ENCODE measurements at regions not wholly inside any gene's neighbourhood (a gene's known extent, or its start where the extent isn't known, plus 50 kb on each side); places are given as distances from the start of the nearest gene placed in this dataset.

DNA sequence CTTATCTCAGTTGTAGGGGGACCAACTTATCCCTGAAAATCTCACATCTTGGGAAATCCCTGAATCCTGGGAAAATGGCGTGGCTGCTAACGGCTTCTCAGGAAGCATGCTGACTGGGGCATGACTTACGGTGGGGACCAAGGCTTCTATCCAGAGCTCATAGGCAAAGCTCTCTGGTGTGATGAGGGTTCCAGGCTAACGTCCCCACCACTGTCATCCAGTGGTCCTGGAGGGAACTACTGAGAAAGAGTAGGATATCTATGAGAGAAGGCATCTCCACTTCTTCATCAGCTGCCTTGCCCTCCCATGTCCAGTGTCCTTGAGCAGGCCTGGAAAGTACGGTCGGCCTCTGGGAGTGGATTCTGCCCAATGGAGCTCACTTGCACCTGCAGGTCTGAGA lies 210.4 kb upstream of the B3GAT1 start:
- no peak for DNase-seq (ENCODE audit: low read depth)

DNA sequence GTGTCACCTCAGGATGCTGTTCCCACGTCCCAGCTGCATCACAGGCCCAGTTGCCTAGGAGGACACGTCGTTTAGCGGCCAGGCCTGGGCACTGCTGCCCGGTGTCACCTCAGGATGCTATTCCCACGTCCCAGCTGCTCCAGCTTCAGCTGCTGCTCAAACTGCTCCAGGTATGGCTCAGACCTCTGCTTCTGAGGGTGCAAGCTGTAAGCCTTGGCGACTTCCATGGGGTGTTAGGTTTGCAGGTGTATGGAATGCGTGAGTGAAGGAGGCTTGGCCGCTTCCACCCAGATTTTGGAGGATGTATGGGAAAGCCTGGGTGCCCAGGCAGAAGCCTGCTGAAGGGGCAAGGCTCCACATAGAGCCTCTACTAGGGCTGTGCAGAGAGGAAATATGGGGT lies 205.3 kb upstream of the B3GAT1 start:
- DNase-seq (ENCODE audit: low read depth), result no peak

DNA sequence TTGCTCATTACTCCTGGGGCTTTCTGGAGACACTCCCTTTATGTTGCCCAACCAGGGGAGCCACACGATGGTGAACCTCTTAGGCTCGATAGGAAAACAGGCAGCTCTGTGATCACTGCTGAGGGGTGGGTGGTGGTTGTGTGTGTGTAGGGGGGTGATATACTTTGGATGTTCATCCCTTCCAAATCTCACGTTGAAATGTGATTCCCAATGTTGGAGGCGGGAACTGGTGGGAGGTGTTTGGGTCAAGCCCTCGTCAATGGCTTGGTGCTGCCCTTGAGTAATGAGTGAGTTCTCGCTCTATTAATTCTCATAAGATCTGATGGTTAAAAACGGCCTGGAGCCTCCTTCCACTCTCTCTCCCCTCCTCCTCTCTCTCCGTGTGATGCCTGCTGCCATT lies 204.0 kb upstream of the B3GAT1 start:
- no peak for DNase-seq (ENCODE audit: low read depth)

DNA sequence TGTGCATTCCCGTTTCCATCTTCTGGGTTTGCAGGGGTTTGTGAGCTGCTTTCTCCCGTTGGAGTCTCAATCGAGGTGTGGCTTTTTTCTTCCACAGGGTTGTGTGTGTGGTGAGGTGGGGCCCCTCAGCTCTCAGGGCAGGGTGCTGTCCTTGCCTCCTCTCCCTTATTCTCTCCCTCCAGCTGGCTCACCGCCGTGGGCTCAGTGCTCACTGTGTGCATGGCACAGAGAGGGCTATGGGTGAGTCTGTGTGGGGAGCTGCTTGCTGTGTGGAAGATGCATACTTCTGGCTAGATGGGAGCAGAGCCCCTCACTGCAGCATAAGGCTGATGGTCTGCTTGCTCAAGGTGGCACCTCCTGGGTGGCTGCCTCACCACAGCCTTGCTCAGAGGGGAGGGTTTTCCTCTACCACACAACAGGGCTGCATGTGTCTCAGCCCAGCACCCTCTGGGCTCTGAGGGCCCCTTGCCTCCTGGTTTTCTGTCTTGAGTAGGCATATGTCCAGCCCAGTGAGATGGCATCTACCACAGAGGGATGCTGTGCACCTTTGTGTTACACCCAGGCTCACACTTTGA lies 203.1 kb upstream of the B3GAT1 start:
- no peak for DNase-seq (ENCODE audit: low read depth)

DNA sequence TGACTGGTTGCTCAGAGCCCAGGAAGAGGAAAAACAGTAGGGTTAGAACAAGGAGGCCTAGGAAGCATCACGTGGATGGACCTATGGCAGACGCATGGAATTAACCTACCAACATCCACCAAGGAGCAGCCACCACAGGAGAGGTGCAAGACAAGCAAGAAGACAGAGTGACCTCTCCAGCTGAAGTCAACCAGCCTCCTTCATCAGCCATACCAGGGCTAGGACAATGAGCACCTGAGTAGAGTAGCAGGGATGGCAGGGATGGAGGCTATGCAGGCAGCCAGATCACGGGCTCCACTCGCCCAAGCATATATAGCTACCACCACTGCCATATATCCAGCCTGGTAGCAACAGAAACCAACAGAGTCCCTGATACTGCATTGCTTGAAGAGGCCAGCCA lies 202.1 kb upstream of the B3GAT1 start:
- DNase-seq (ENCODE audit: low read depth), result no peak

DNA sequence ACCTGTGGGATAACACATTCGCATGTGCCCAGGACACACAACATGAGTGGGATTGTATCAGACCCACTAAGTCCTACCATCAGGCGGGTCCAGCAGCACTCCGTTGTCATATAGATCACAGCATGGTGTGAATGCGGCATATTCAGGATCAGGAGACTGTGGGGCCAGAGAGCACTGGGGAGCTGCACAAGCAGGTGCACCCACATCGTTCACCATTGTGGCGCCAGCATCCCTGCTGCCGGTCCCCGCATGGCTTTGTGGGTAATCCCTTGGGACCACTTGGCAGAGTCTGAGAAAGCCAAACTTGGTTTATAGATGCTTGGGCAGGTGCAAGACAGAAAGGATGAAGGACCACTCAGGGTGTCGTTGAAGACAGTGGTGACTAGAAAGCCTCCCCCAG lies 201.6 kb upstream of the B3GAT1 start:
- no peak for DNase-seq (ENCODE audit: low read depth)

DNA sequence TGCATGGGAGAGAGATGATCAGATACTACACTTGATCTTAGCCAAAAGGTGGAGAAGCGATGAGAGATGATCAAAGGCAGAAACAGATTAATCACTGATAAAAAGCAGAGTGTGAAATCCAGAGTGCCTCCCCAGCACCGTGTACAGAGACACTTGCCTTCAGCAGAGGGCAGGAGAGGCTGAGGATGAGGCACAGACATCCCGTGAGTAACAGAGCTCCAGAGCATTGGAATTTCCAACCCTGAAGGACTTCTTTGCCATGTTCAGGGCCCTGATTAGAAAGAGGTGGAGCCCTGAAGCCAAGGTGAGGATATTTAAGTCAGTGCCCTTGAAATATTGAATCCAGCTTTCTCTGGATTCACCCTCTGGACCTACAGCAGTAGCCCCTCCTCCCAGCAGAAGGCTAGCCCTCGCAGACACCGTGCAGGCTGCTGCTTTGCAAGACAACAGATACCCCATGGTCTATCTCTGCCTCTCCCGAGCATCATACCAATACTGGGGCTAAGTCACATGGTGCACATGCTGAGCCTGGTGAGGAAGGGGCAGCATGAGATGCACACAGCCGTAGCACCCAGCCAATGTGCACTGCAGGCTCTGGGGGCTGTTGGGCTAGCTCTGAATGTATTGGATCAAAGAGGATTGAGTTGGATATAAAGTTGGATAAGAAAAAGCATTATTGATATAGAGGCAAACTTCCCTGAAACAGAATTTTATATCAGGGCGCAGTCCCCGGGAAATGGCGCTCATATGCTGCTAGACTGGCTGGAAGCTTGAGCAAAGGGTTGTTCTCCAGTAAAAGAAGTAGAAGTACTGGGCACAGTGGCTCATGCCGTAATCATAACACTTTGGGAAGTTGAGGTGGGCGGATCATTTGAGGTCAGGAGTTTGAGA lies 200.3 kb upstream of the B3GAT1 start:
- no peak for DNase-seq (ENCODE audit: low read depth)

DNA sequence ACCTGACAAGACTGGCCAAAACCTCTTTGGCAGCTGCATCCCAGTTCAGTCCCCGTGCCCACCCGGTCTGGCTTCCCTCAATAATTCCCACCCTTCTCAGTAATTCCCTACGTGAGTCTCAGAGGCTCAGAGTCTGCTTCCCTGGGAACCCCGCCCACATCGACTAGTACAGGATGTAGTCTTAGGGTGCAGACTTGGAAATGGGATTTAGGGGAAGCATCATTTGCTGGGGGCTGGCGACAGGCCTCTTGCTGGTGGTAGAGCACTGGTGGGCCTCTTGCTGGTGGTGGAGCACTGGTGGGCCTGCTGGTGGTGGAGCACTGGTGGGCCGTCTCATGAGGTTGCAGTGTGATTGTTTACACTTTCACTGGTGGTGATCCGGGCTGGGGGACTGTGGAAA lies 199.5 kb upstream of the B3GAT1 start:
- DNase-seq (ENCODE audit: low read depth), result no peak

DNA sequence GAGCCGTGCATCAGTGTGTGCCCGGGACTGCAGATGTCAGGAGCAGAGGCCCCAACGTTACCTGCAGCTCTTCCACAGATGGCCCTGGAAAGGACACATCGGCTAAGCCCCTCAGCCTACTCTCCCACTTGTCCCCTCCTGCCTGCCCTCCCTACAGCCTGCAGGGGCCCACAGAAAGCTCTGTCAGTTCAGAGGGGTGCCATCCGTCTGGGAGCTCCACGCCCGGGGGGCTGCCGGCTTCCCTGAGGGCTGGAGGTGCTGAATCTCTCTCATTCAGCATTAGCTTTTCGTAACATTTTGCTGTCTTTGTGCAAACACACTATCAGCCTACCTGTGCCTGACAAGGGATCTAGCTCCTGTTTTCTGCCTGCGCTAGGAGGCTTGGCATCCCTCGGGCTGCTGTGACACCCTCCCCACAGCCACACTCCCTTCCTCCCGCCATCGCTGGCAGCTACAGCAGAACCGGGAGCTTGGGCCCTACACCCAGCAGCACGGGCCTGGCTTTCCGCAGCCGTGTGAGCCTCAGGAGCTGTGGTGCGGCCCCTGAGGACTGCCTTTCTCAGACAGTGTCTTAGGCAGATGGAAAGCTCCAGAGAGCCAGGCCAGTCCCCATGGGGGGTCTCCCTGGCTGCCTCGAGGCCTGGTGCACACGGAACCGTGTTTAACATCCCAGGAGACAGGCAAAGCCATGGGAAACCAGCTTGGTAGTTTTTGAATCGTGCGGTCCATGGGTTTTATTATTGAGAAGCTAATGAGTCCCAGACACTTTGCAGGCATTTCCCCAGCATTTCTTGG lies 198.3 kb upstream of the B3GAT1 start:
- DNase-seq (ENCODE audit: low read depth), result no peak

DNA sequence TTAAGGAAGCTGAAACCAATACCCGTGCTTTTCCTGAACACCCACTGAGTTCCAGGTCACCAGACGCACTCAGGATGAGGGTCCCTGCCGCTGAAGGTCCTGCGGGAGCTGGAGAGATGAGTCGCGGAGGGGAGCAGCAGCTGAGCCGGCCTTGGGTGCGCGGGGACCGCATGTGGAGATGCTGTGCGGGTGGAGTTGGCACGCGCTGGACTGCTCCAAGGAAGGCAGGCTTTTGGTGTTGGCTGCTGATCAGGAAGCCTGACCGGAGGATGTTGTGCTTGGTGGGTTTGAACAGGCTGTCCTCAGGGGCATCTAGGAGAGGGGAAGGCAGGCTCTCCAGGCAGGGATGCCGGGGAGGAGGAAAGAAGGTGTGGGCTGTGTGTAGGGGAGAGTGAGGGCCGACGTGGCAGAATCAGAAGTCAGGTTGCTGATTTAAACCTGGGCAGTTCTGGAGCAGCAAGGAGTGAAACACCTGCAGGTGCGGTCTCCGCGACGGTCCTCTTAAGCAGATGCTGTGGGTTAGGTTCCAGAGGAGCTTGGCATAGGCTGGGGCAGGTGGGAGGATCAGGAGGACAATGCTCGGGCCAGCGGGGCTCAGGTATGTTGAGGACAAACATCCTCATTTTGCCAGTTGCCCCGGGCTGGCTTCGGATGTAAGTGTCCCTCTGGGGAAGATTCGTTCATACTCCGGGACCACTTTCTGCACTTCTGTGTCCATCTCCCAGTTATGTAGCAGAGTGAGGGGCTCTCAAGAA lies 197.5 kb upstream of the B3GAT1 start:
- DNase-seq (ENCODE audit: low read depth), result no peak

DNA sequence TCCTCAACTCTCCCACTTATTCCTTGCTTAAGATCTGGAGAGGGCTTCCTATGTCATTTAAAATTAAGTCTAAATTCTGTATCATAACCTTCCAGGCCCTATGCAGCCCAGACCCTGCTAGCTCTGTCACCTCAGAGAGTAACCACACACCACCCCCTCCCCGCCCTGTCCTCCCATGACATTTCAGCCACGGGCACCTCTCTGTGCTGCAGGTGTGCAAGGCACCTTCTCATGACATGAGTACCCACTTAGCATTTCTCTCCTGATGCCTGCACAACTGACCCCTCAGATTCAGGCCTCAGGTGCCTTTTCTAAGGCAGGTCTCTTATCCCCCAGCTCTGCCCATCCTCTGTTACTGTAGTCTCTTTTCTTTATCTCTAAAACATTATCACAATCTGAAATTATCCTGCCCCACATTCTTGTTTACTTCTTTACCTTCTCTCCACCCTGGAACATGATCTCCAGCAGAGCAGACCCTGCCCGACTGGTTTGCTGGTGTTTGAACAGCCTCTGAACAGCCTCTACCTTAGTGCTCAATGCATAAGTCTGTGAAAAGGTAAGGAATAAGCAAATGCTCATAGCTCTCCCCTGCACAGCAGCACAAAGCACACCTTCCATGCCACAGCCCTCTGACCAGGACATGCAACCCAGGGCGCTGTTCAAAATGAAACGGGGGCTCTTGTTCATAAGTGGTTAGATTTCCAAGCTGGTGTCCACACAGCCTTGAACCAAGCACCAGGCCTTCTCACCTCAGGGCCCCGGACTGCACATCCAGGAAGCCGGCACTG lies 196.1 kb upstream of the B3GAT1 start:
- DNase-seq (ENCODE audit: low read depth), result no peak

DNA sequence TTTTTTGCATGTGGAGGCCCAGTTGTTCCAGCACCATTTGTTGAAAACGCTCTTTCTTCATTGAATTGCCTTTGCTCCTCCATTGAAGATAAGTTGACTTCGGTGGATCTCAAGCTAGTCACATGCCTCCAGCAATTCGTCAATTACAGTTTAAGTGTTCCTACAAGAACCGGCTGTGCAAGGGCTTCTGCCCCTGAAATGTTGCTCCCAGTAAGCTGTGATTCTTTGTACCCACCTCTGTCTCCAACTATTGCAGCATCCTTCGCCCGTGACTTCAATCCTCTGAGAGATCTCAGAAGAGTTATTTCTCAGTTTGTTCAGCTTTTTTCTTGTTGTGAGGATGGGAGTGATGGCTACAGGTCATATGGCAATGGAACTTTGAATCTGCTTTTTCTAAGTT lies 194.2 kb upstream of the B3GAT1 start:
- no peak for DNase-seq (ENCODE audit: low read depth)

DNA sequence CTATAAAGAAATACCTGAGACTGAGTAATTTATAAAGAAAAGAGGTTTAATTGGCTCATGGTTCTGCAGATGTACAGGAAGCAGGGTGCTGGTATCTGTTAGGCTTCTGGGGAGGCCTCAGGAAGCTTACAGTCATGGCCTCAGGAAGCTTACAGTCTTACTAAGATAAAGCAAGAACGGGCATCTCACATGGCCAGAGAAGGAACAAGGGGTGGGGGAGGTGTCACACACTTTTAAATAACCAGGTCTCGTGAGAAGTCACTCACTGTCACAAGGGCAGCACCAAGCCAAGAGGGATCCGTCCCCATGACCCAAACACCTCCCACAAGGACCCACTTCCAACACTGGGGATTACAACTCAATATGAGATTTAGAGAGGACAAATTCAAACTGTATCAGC lies 192.8 kb upstream of the B3GAT1 start:
- no peak for DNase-seq (ENCODE audit: low read depth)

DNA sequence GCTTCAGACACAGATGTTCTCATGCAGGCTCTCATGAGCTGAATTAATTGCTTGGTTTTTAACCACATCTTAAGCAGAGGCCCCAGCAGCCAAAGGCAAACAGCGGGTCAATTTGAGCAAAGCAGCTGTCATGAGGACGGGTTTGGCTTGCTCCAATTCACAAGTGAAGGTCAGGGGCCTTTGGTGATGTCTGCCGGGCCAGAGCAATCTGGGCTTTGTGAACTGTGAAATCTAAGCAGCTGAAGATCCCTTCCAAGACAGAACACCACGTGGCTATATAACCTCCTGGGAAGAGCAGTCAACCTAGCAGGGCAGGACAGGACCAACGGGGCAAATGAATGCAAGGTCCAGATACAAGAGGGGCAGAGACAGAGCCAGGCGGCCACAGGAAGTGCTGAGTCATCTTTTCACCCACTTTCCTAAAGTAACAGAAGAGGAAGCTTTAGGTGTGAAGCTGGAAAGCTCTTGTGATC lies 187.3 kb upstream of the B3GAT1 start:
- DNase-seq (ENCODE audit: low read depth), result no peak

DNA sequence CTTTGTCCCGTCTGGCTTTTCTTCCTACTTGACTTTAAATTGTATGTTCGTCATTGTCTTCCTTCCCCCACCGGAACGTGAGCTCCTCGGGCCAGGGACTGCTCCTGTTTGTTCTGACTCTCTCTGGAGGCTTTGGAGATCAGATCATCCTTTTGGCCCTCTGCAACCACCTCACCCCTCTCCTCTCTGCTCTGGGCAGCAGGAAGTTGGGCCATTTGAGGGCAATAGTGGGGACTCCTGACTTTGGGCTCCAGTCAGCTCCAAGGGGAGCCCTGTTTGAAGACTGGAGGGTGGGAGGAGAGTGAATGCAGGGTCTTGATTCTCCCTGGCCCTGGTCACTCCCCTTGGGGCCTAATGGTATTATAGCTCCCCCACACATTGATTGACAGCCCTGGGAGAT lies 186.3 kb upstream of the B3GAT1 start:
- DNase-seq (ENCODE audit: low read depth), result no peak

DNA sequence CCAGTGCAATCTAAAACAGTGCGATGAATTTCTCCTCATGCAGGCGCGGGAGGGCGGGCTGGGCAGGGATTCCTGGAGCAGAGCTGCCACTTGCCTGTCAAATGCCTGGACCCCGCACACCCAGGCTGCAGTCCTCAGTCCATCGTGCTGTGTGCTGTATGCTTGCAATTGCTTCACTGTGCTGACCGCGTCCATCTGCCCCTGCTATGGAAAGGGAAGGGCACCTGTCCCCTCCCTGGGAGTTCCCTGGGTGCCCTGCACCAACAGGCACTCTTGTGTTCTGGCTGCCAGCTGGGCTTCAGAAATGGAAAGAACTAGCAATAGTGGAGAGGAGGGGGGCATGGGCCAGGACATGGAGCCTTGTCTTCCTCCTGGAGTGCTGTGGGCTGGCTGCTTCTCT lies 185.4 kb upstream of the B3GAT1 start:
- no peak for DNase-seq (ENCODE audit: low read depth)

DNA sequence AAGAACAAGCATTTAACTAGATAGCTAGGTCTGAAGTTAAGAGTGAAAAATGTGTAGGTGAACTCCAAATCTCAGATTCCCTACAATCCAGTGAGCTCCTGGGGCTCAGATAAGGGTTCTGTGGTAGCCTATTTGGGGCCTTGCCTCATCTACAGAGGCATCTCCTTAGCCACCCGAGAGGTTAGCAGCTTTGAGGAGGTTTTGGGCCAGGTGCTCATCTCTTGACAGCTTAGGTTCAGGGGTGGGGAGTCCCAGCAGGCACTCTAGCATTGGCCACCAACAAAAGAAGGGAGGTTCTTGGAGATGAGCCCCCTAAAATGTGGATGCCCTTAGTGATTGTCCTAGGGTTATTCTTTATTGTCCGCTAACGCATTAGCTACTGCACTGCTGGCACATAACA lies 184.4 kb upstream of the B3GAT1 start:
- DNase-seq (ENCODE audit: low read depth), result no peak

DNA sequence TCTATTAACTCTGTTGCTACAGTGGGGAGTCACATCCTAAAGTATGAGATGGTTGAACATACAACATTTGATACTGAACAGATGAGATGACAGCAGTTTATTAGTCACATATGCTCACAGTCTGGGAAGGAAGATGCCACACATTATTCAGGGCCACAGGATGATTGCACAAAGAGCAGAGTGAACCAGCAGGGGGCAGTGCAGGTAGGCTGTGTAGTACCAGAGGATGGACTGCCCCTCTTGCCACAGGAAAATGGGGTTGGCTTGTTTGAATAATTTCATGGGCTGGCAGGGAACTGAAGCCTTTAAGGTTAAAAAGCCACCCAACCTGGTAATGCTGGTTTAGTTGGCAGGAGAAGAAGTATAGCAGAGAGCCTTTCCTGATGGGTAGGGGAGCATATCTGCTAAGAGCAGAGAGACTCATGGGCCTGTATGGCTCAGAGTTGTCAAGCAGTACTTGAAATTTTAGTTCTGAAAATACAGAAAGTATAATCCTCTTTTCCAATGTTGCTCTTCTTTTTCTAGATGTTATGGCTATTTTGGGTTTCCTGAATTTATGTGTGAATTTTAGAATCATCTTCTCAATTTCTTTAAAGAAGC lies 180.4 kb upstream of the B3GAT1 start:
- DNase-seq (ENCODE audit: low read depth), result no peak

DNA sequence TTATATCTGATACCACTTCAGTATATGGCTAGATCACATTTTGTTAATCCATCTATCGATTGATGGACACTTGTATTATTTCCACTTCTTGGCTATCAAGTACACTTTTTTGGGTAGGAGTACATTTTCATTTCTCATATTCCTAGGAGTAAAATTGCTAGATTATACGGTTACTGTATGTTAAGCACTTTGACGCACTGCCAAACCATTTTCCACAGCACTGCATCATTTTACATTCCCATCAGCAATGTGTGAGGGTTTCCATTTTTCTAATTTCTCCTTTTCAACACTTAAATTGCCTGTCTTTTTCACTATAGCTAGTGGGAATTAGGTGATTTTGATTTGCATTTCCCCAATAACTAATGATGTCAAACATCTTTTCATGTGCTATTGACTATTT lies 179.3 kb upstream of the B3GAT1 start:
- DNase-seq (ENCODE audit: low read depth), result no peak

DNA sequence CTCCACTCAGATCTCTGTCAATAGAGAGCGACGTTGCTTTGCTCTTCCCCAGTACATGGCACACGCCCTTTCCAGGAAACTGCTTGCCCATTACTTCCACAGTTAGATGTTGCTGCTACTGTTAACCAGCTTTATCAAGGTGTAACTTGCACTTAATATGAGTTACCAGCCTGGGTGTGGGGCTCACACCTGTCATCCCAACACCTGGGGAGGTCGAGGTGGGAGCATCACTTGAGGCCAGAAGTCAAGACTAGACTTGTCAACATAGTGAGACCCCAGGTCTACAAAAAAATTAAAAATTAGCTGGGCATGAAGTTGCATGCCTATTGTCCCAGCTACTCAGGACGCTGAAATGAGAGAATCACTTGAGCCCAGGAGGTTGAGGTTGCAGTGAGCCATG lies 177.1 kb upstream of the B3GAT1 start:
- no peak for DNase-seq (ENCODE audit: low read depth)

Measured in stimulated activated CD4-positive, alpha-beta T cell treated with anti-CD3 and anti-CD28 coated beads, Interleukin-2, amount 100 ng/mL, for 4 hours (primary cell).